A549 (cell line): ENCODE measurements at regions not wholly inside any gene's neighbourhood (a gene's known extent, or its start where the extent isn't known, plus 50 kb on each side); places are given as distances from the start of the nearest gene placed in this dataset.

Experiments used
- CBX8 ChIP-seq: fragments of 200-600 bp; sonication (generic); IDR thresholded peaks from 2 replicates; pipeline ENCODE4 v1.6.1; 2016
- CEBPB ChIP-seq, 2 experiments: fragments of >200 bp in 1 of 2; sonication (Bioruptor Twin) in 1 of 2; formaldehyde crosslinking in 1 of 2; IDR thresholded peaks; 2 replicates each; pipeline ENCODE4 v1.6.1; 2012 to 2016
- CHD4 ChIP-seq: fragments of 200-600 bp; sonication (generic); IDR thresholded peaks from 2 replicates; pipeline ENCODE4 v1.6.1; 2016; ENCODE audit warnings: antibody characterized with exemption, mild to moderate bottlenecking, borderline replicate concordance
- CTCF ChIP-seq: fragments of >200 bp; sonication (Bioruptor Twin); formaldehyde crosslinking; IDR thresholded peaks from 3 replicates; pipeline ENCODE4 v1.5.1; 2016
- ESRRA ChIP-seq: fragments of 150-350 bp; IDR thresholded peaks from 2 replicates; pipeline ENCODE4 v1.6.1; 2014; ENCODE audit warnings: mild to moderate bottlenecking, low read length, borderline replicate concordance
- FOSL2 ChIP-seq, 2 experiments: fragments of 450-650 bp in 1 of 2; fragments of >200 bp in 1 of 2; sonication (Bioruptor Twin) in 1 of 2; formaldehyde crosslinking; IDR thresholded peaks; 2 replicates each; pipeline versions ENCODE4 v1.5.0 to v1.6.1; 2016 to 2020; ENCODE audit warnings: mild to moderate bottlenecking in 1 of 2, moderate library complexity in 1 of 2
- POLR2A ChIP-seq: IDR thresholded peaks from 2 replicates; pipeline ENCODE4 v1.6.1; 2012; ENCODE audit warnings: mild to moderate bottlenecking, low read length
- SMC3 ChIP-seq: fragments of >200 bp; sonication (Bioruptor Twin); formaldehyde crosslinking; IDR thresholded peaks from 3 replicates; pipeline ENCODE4 v1.6.1; 2018; ENCODE audit warnings: inconsistent platforms

GRCh38 chr12:40584763-40585162 is 107.5 kb upstream of the CNTN1 start:
- no peak for TF ChIP-seq CEBPB (IDR thresholded peaks at IDR 0.05)
- TF ChIP-seq ESRRA: no peak
- no peak for TF ChIP-seq CBX8
- TF ChIP-seq CTCF: no peak
- TF ChIP-seq SMC3: no peak
- no peak for TF ChIP-seq CHD4
- TF ChIP-seq FOSL2 (IDR thresholded peaks at IDR 0.05): no peak
- TF ChIP-seq FOSL2 (CRISPR knock-in tag; IDR thresholded peaks at IDR 0.05): no peak
- TF ChIP-seq POLR2A: no peak
